Liver (tissue), 8 donors: ENCODE measurements at regions not wholly inside any gene's neighbourhood (a gene's known extent, or its start where the extent isn't known, plus 50 kb on each side); places are given as distances from the start of the nearest gene placed in this dataset.

Experiments
- DNase-seq: peaks from one replicate; pipeline ENCODE4 v3.0.0-alpha.2; 2017; ENCODE audit warnings: low spot score
- H3K27ac ChIP-seq, 2 donors: one replicate each; pipeline ENCODE4 v1.7.0; 2013; ENCODE audit warnings: inconsistent platforms in 2 of 2, low read length in 2 of 2, control low read depth in 1 of 2, low read depth in 1 of 2, mild to moderate bottlenecking in 1 of 2
- H3K27me3 ChIP-seq, 4 donors: one replicate each; pipeline versions ENCODE4 v1.6.1 to v1.7.0; 2013; ENCODE audit warnings: low read length in 3 of 4, inconsistent platforms in 1 of 4, mild to moderate bottlenecking in 1 of 4, moderate library complexity in 1 of 4; ENCODE audit not compliant: control insufficient read depth in 4 of 4, insufficient read depth in 4 of 4
- H3K36me3 ChIP-seq, 4 donors: one replicate each; pipeline versions ENCODE4 v1.6.1 to v1.7.0; 2013; ENCODE audit warnings: low read length in 3 of 4, mild to moderate bottlenecking in 3 of 4, low read depth in 1 of 4, moderate library complexity in 1 of 4; ENCODE audit not compliant: control insufficient read depth in 4 of 4, insufficient read depth in 3 of 4
- H3K4me1 ChIP-seq, 4 donors: one replicate each; pipeline versions ENCODE4 v1.6.1 to v1.7.0; 2013; ENCODE audit warnings: low read length in 3 of 4, mild to moderate bottlenecking in 3 of 4, moderate library complexity in 1 of 4; ENCODE audit not compliant: control insufficient read depth in 4 of 4, insufficient read depth in 4 of 4
- H3K4me3 ChIP-seq, 3 donors: one replicate each; pipeline versions ENCODE4 v1.6.1 to v1.7.0; 2013; ENCODE audit warnings: low read length in 3 of 3, control low read depth in 1 of 3, low read depth in 1 of 3, mild to moderate bottlenecking in 1 of 3
- H3K9ac ChIP-seq, 2 donors: one replicate each; pipeline ENCODE4 v1.7.0; 2013; ENCODE audit warnings: low read length in 2 of 2, mild to moderate bottlenecking in 2 of 2, moderate library complexity in 2 of 2, control low read depth in 1 of 2, low read depth in 1 of 2
- H3K9me3 ChIP-seq, 4 donors: one replicate each; pipeline versions ENCODE4 v1.6.1 to v1.7.0; 2013; ENCODE audit warnings: low read length in 3 of 4; ENCODE audit not compliant: control insufficient read depth in 4 of 4
- ATF3 ChIP-seq: IDR thresholded peaks from 2 replicates; pipeline ENCODE4 v1.6.1; 2016; ENCODE audit warnings: antibody characterized with exemption
- CTCF ChIP-seq: fragments of 150-350 bp; IDR thresholded peaks from 2 replicates; pipeline ENCODE4 v1.5.1; 2017; ENCODE audit warnings: improper control_type of control experiment, low read depth, low read length; ENCODE audit not compliant: missing input control
- EGR1 ChIP-seq, 2 donors: IDR thresholded peaks; 2 replicates each; pipeline ENCODE4 v1.6.1; 2016 to 2018; ENCODE audit warnings: antibody characterized with exemption in 2 of 2, low read depth in 2 of 2
- FOXA1 ChIP-seq: IDR thresholded peaks from 2 replicates; pipeline ENCODE4 v1.6.1; 2016; ENCODE audit warnings: antibody characterized with exemption
- FOXA2 ChIP-seq: IDR thresholded peaks from 2 replicates; pipeline ENCODE4 v1.6.1; 2016; ENCODE audit warnings: antibody characterized with exemption
- GABPA ChIP-seq, 2 donors: IDR thresholded peaks in 1 of 2; conservative IDR thresholded peaks in 1 of 2; 2 replicates each; pipeline ENCODE4 v1.6.1; 2016; ENCODE audit warnings: antibody characterized with exemption in 2 of 2, mild to moderate bottlenecking in 1 of 2, moderate library complexity in 1 of 2
- HNF4A ChIP-seq, 2 donors: conservative IDR thresholded peaks; 2 replicates each; pipeline ENCODE4 v1.6.1; 2016; ENCODE audit warnings: antibody characterized with exemption in 2 of 2, mild to moderate bottlenecking in 2 of 2
- HNF4G ChIP-seq: IDR thresholded peaks from 2 replicates; pipeline ENCODE4 v1.6.1; 2016; ENCODE audit warnings: antibody characterized with exemption
- JUND ChIP-seq, 2 donors: IDR thresholded peaks; 2 replicates each; pipeline ENCODE4 v1.6.1; 2016; ENCODE audit warnings: antibody characterized with exemption in 2 of 2
- NR2F2 ChIP-seq: IDR thresholded peaks from 2 replicates; pipeline ENCODE4 v1.6.1; 2016; ENCODE audit warnings: antibody characterized with exemption
- RAD21 ChIP-seq, 2 donors: IDR thresholded peaks; 2 replicates each; pipeline ENCODE4 v1.6.1; 2016; ENCODE audit warnings: antibody characterized with exemption in 2 of 2, mild to moderate bottlenecking in 2 of 2
- REST ChIP-seq: IDR thresholded peaks from 2 replicates; pipeline ENCODE4 v1.6.1; 2016; ENCODE audit warnings: antibody characterized with exemption, mild to moderate bottlenecking
- RXRA ChIP-seq, 2 donors: IDR thresholded peaks; 2 replicates each; pipeline ENCODE4 v1.6.1; 2017 to 2018; ENCODE audit warnings: antibody characterized with exemption in 2 of 2, mild to moderate bottlenecking in 1 of 2
- SP1 ChIP-seq: IDR thresholded peaks from 2 replicates; pipeline ENCODE4 v1.6.1; 2018; ENCODE audit warnings: antibody characterized with exemption, mild to moderate bottlenecking
- TAF1 ChIP-seq: conservative IDR thresholded peaks from 2 replicates; pipeline ENCODE4 v1.6.1; 2016; ENCODE audit warnings: antibody characterized with exemption, mild to moderate bottlenecking
- YY1 ChIP-seq: IDR thresholded peaks from 2 replicates; pipeline ENCODE4 v1.6.1; 2016; ENCODE audit warnings: antibody characterized with exemption, mild to moderate bottlenecking
- WGBS: extraction: QIAGEN DNeasy Blood & Tissue Kit; methylation state at CpG from one replicate; pipeline ENCODE4 v1.1.7; 2013; 5-methylcytosine and 5-hydroxymethylcytosine counted together
- TF ChIP-seq, protein P1 (sequence below): IDR thresholded peaks from 2 replicates; pipeline ENCODE4 v1.6.1; 2016; ENCODE audit warnings: antibody characterized with exemption
- TF ChIP-seq, protein P2 (sequence below): IDR thresholded peaks from 2 replicates; pipeline ENCODE4 v1.6.1; 2016; ENCODE audit warnings: antibody characterized with exemption
- donor health status: healthy.
- donor health status: healthy.
- donor health status: healthy.
- donor health status: healthy.
- donor health status: healthy.

DNA sequence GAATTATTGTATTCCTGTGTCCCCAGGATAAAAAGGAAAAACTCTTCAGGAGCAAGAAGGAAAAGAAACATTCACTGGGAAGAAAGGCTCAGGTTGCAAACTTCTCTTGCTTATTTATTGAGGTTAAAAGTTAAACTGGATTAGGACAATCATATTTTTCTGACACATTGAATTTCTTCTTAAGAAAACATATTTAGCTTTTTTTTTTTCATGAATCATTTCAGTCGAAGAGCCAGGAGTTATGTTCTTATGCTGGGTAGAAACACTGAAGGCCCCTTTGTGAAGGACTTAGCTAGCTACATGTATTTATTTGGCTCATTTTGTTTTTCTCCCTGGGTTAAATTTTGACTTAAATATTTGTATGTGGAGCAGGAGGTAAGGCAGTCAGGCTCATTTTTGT is 434.0 kb downstream of the KLF5 start (continued):
- TF ChIP-seq, protein P1, sequence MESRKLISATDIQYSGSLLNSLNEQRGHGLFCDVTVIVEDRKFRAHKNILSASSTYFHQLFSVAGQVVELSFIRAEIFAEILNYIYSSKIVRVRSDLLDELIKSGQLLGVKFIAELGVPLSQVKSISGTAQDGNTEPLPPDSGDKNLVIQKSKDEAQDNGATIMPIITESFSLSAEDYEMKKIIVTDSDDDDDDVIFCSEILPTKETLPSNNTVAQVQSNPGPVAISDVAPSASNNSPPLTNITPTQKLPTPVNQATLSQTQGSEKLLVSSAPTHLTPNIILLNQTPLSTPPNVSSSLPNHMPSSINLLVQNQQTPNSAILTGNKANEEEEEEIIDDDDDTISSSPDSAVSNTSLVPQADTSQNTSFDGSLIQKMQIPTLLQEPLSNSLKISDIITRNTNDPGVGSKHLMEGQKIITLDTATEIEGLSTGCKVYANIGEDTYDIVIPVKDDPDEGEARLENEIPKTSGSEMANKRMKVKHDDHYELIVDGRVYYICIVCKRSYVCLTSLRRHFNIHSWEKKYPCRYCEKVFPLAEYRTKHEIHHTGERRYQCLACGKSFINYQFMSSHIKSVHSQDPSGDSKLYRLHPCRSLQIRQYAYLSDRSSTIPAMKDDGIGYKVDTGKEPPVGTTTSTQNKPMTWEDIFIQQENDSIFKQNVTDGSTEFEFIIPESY = no peak
- no peak for TF ChIP-seq RXRA (IDR thresholded peaks at IDR 0.05)
- no peak for TF ChIP-seq YY1
- no peak for TF ChIP-seq GABPA (IDR thresholded peaks at IDR 0.05 in 1 of 2, conservative IDR thresholded peaks at IDR 0.05 in 1 of 2)
- no peak for TF ChIP-seq FOXA2
- TF ChIP-seq TAF1 = no peak
- TF ChIP-seq RAD21 (IDR thresholded peaks at IDR 0.05) = no peak

DNA sequence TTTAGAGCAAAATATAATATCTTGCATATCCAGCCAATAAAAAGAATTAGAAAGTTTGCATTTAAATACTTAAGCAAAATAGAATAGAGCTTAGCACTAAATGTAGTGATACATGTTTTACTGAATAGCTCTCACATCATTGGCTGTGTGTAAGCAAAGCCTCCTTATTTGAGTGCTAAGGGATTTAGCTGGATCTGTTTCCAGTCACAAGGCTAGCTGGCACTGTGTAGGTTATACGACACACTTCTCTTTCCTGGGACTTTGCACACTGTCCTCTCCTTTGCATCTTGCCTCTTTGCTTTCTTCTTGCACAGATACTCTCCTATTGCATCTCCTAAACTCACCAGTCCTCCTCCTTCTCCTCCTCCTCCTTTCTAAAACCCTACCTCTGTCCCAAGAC is 423.8 kb downstream of the KLF5 start:
- no peaks in the 10 kb centered on the region for H3K9me3 ChIP-seq

More for the DNA sequence above, 423.8 kb downstream of the KLF5 start:
- Histone ChIP-seq H3K4me3 (no peak overlapping the region), H3K27me3 (no peaks in the 10 kb centered on the region), H3K4me1 (no peaks in the 10 kb centered on the region), H3K27ac (no peak overlapping the region), H3K36me3 (no peaks in the 10 kb centered on the region), H3K9ac (no peak overlapping the region)
- WGBS = 78% methylated on average over 1 of the region's 1 CpG
- no peak for DNase-seq
- no peak for TF ChIP-seq SP1
- no peak for TF ChIP-seq REST
- no peak for TF ChIP-seq ATF3
- no peak for TF ChIP-seq GABPA (IDR thresholded peaks at IDR 0.05 in 1 of 2, conservative IDR thresholded peaks at IDR 0.05 in 1 of 2)
- no peak for TF ChIP-seq HNF4A (conservative IDR thresholded peaks at IDR 0.05)
- TF ChIP-seq EGR1 (IDR thresholded peaks at IDR 0.05; ENCODE audit: low read depth in 2 of 2) = no peak
- TF ChIP-seq NR2F2 = no peak
- no peak for TF ChIP-seq JUND (IDR thresholded peaks at IDR 0.05)
- no peak for TF ChIP-seq CTCF
- TF ChIP-seq YY1 = no peak
- TF ChIP-seq HNF4G = no peak
- TF ChIP-seq, protein P1 = no peak
- TF ChIP-seq FOXA2 = no peak
- TF ChIP-seq, protein P2, sequence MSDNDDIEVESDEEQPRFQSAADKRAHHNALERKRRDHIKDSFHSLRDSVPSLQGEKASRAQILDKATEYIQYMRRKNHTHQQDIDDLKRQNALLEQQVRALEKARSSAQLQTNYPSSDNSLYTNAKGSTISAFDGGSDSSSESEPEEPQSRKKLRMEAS = no peak
- TF ChIP-seq TAF1 = no peak
- TF ChIP-seq RAD21 (IDR thresholded peaks at IDR 0.05) = no peak
- TF ChIP-seq RXRA (IDR thresholded peaks at IDR 0.05) = no peak
- no peak for TF ChIP-seq FOXA1
